ENCODE measurements at regions not wholly inside any gene's neighbourhood (a gene's known extent, or its start where the extent isn't known, plus 50 kb on each side); places are given as distances from the start of the nearest gene placed in this dataset.

- Histone ChIP-seq H4K5ac (ENCODE audit: insufficient read length, low read depth, low read length) (no peak overlapping the region), H2AK5ac (ENCODE audit: low read depth, low read length) (no peak overlapping the region), H3K23me2 (ENCODE audit: low read depth, low read length) (peaks cover 4% of the 10 kb centered on the region; the same call in 1 of the 2 replicates), H4K8ac (ENCODE audit: extremely low read depth, insufficient read depth, low read length) (no peak overlapping the region), H3K27me3 (replicated peaks in 1 of 4; ENCODE audit: control insufficient read depth in 3 of 4, extremely low read depth in 1 of 4, insufficient read depth in 3 of 4, low read length in 3 of 4) (no peaks in the 10 kb centered on the region; a peak in 1 of 7 replicates), H3K79me1 (ENCODE audit: low read depth, low read length) (no peaks in the 10 kb centered on the region), H3K4me3 (ENCODE audit: extremely low read depth in 1 of 4, insufficient read depth in 2 of 4, low read depth in 3 of 4, low read length in 4 of 4) (no peak overlapping the region), H4K91ac (replicated peaks; ENCODE audit: insufficient read length, low read length) (no peak overlapping the region), H3K36me3 (ENCODE audit: control insufficient read depth in 2 of 4, insufficient read depth in 4 of 4, low read length in 3 of 4) (no peaks in the 10 kb centered on the region), H2BK20ac (ENCODE audit: low read length) (no peak overlapping the region), H3K27ac (ENCODE audit: low read depth, low read length) (no peak overlapping the region), H3K23ac (ENCODE audit: insufficient read length) (no peak overlapping the region), H3K79me2 (ENCODE audit: control insufficient read depth in 1 of 2, insufficient read depth in 2 of 2, low read length in 2 of 2) (no peaks in the 10 kb centered on the region), H2BK5ac (ENCODE audit: low read depth, low read length) (no peak overlapping the region), H3K18ac (ENCODE audit: extremely low read depth, low read length) (no peak overlapping the region), H2BK15ac (ENCODE audit: low read length) (no peak overlapping the region), H4K20me1 (replicated peaks in 1 of 2; ENCODE audit: control insufficient read depth in 1 of 2, insufficient read depth in 2 of 2, low read length in 2 of 2) (no peaks in the 10 kb centered on the region), H2BK12ac (ENCODE audit: low read depth, low read length) (no peak overlapping the region), H2BK120ac (replicated peaks; ENCODE audit: low read depth, low read length) (no peak overlapping the region), H3K9me3 (ENCODE audit: insufficient read depth in 2 of 2, low read depth in 1 of 2, low read length in 1 of 2) (no peaks in the 10 kb centered on the region), H3K4me2 (ENCODE audit: insufficient read depth in 1 of 2, low read depth in 2 of 2, low read length in 2 of 2) (no peak overlapping the region), H3K56ac (replicated peaks; ENCODE audit: insufficient read length, low read depth, low read length) (no peak overlapping the region), H3K4ac (replicated peaks; ENCODE audit: insufficient read length, low read depth, low read length) (no peak overlapping the region), H3K9ac (replicated peaks in 1 of 4; ENCODE audit: extremely low read depth in 1 of 4, low read depth in 3 of 4, low read length in 3 of 4) (no peak overlapping the region), H2AFZ (ENCODE audit: low read length) (no peak overlapping the region), H3K14ac (ENCODE audit: insufficient read length) (no peak overlapping the region), H3K4me1 (replicated peaks in 1 of 4; ENCODE audit: control insufficient read depth in 3 of 4, insufficient read depth in 4 of 4, low read length in 3 of 4) (peaks cover 0 to 3% (median 0%) of the 10 kb centered on the region in 4 experiments; a peak in 2 of 7 replicates)
- 72% methylated on average over 2 of the region's 2 CpGs; no CpG with 5 or more reads in 1 of the 2 experiments for WGBS, 2 experiments (ENCODE audit: extremely low coverage in 1 of 2, insufficient coverage in 1 of 2, insufficient read length in 1 of 2, insufficient replicate concordance in 2 of 2, low coverage in 1 of 2, low lambda C conversion rate in 2 of 2, missing lambda C conversion rate in 1 of 2)
- POLR2A ChIA-PET (ENCODE audit: partially characterized antibody), result no interaction called here
- DNase-seq (ENCODE audit: low read depth in 1 of 2, low spot score in 2 of 2), result no peak
- no peak for FAIRE-seq
- CTCF ChIA-PET (ENCODE audit: partially characterized antibody), result interaction anchor here (0.9 kb wide), 1 partner anchor 68 kb away, joined by 3 read pairs; no protein-coding TSS in a partner anchor
- TF ChIP-seq TAF1 (IDR thresholded peaks at IDR 0.05; ENCODE audit: low read depth, low read length), result no peak
- TF ChIP-seq EP300 (IDR thresholded peaks at IDR 0.05; ENCODE audit: borderline replicate concordance in 1 of 2, low read depth in 2 of 2, low read length in 2 of 2), result no peak
- no peak for TF ChIP-seq BCL11A (IDR thresholded peaks at IDR 0.05; ENCODE audit: low read depth in 2 of 2, low read length in 2 of 2)
- TF ChIP-seq MAX (IDR thresholded peaks at IDR 0.05), result no peak
- TF ChIP-seq GABPA (IDR thresholded peaks at IDR 0.05; ENCODE audit: borderline replicate concordance, insufficient read depth, low read length), result no peak
- no peak for TF ChIP-seq SP4 (IDR thresholded peaks at IDR 0.05; ENCODE audit: low read length)
- no peak for TF ChIP-seq POLR2A (IDR thresholded peaks at IDR 0.05; ENCODE audit: control extremely low read depth in 1 of 2, low read depth in 2 of 2, low read length in 2 of 2)
- no peak for TF ChIP-seq POU5F1 (IDR thresholded peaks at IDR 0.05; ENCODE audit: low read depth, low read length)
- TF ChIP-seq E2F6 (IDR thresholded peaks at IDR 0.05), result no peak
- TF ChIP-seq JUND (IDR thresholded peaks at IDR 0.05; ENCODE audit: low read length), result no peak
- no peak for TF ChIP-seq RNF2 (IDR thresholded peaks at IDR 0.05; ENCODE audit: borderline replicate concordance, low read depth, low read length, missing control alignments, poor library complexity, severe bottlenecking)
- TF ChIP-seq HDAC2 (IDR thresholded peaks at IDR 0.05; ENCODE audit: borderline replicate concordance in 1 of 2, low read depth in 2 of 2, low read length in 2 of 2), result no peak
- TF ChIP-seq RFX5 (IDR thresholded peaks at IDR 0.05; ENCODE audit: borderline replicate concordance, low read depth, low read length), result no peak
- TF ChIP-seq CREB1 (IDR thresholded peaks at IDR 0.05), result no peak
These were observed 168.3 kb downstream of the TSHZ3 start for GRCh38 chr19:31180907-31181306.
